GM12878 (cell line): ENCODE measurements at regions not wholly inside any gene's neighbourhood (a gene's known extent, or its start where the extent isn't known, plus 50 kb on each side); places are given as distances from the start of the nearest gene placed in this dataset.

Experiments
- ATAC-seq: fragments of 200-7000 bp; cut with Tn5 transposase; 3 replicates; pipeline ENCODE4 v1.9.1; 2020; ENCODE audit warnings: mild to moderate bottlenecking, moderate library complexity
- BruUV-seq: library from RNA; stranded (reverse); fragments of 400-500 nt; replicated peaks from 2 replicates; lab custom pipeline; 2021; lab: Mats Ljungman, UMichigan
- CTCF ChIA-PET: fragments of 300-600 bp; sonication (Branson Sonifier 250); formaldehyde crosslinking; extraction: SDS; loops from one replicate; lab custom pipeline; 2021; ENCODE audit warnings: inconsistent platforms; lab: Yijun Ruan, JAX
- POLR2A ChIA-PET: fragments of 350-600 bp; formaldehyde crosslinking; extraction: SDS; loops from one replicate; lab custom pipeline; 2021; ENCODE audit warnings: inconsistent platforms; lab: Charles Lee
- RAD21 ChIA-PET: fragments of 300-600 bp; sonication (Branson Sonifier 250); formaldehyde crosslinking; loops from one replicate; lab custom pipeline; 2023; ENCODE audit warnings: antibody characterized with exemption; ENCODE audit not compliant: unreplicated experiment; lab: Charles Lee
- SMC1A ChIA-PET: fragments of 300-600 bp; sonication (Branson Sonifier 250); formaldehyde crosslinking; loops from one replicate; lab custom pipeline; 2023; ENCODE audit not compliant: unreplicated experiment, uncharacterized antibody; lab: Charles Lee
- DNase-seq: peaks from one replicate; pipeline ENCODE4 v3.0.0-alpha.2; 2011; ENCODE audit warnings: low read depth, low spot score
- FAIRE-seq: peaks from 3 replicates; lab custom pipeline; 2011; peaks lifted over from hg19 to GRCh38; lab: Jason Lieb, UNC
- H2AFZ ChIP-seq: 2 replicates; pipeline ENCODE4 v1.6.0; 2011; ENCODE audit warnings: low read depth, low read length, control low read depth; ENCODE audit not compliant: control insufficient read depth
- H3K27ac ChIP-seq: 2 replicates; pipeline ENCODE4 v1.5.1; 2011; ENCODE audit warnings: control low read depth; ENCODE audit not compliant: control insufficient read depth, insufficient read depth
- H3K27me3 ChIP-seq, 2 experiments: replicated peaks in 1 of 2; 2 replicates each; pipeline versions ENCODE4 v1.6.0 to v1.6.1; 2011; ENCODE audit warnings: low read length in 1 of 2; ENCODE audit not compliant: control insufficient read depth in 2 of 2, insufficient read depth in 2 of 2
- H3K36me3 ChIP-seq, 2 experiments: 2 replicates each; pipeline ENCODE4 v1.5.1; 2011; ENCODE audit warnings: low read length in 1 of 2; ENCODE audit not compliant: control insufficient read depth in 2 of 2, insufficient read depth in 2 of 2
- H3K4me1 ChIP-seq: 2 replicates; pipeline ENCODE4 v1.6.1; 2011; ENCODE audit warnings: mild to moderate bottlenecking, low read length, moderate library complexity, mixed read lengths; ENCODE audit not compliant: control insufficient read depth, insufficient read depth
- H3K4me2 ChIP-seq: 2 replicates; pipeline ENCODE4 v1.6.0; 2011; ENCODE audit warnings: control low read depth; ENCODE audit not compliant: control insufficient read depth, insufficient read depth
- H3K4me3 ChIP-seq: fragments of 200-600 bp; sonication (generic); 2 replicates; pipeline ENCODE4 v1.5.1; 2016
- H3K79me2 ChIP-seq: 2 replicates; pipeline ENCODE4 v1.6.0; 2011; ENCODE audit warnings: low read length; ENCODE audit not compliant: control insufficient read depth, insufficient read depth
- H3K9ac ChIP-seq: 2 replicates; pipeline ENCODE4 v1.8.0; 2011; ENCODE audit warnings: low read length, control low read depth, mixed read lengths; ENCODE audit not compliant: control insufficient read depth, insufficient read depth
- H3K9me3 ChIP-seq: replicated peaks from 3 replicates; pipeline ENCODE4 v1.5.1; 2011; ENCODE audit warnings: mild to moderate bottlenecking, low read length; ENCODE audit not compliant: control insufficient read depth, insufficient read depth
- H4K20me1 ChIP-seq: 2 replicates; pipeline ENCODE4 v1.6.0; 2011; ENCODE audit not compliant: control insufficient read depth, insufficient read depth
- ATF7 ChIP-seq: fragments of 450-650 bp; IDR thresholded peaks from 2 replicates; pipeline ENCODE4 v1.6.1; 2016; ENCODE audit warnings: low read depth, mild to moderate bottlenecking
- CBX3 ChIP-seq: fragments of 200-600 bp; sonication (generic); IDR thresholded peaks from 2 replicates; pipeline ENCODE4 v1.6.1; 2016; ENCODE audit warnings: low read depth, borderline replicate concordance
- CHD4 ChIP-seq: fragments of 200-600 bp; sonication (generic); IDR thresholded peaks from 2 replicates; pipeline ENCODE4 v1.6.1; 2016; ENCODE audit warnings: mild to moderate bottlenecking
- EP300 ChIP-seq, 2 experiments: fragments of 150-350 bp in 1 of 2; IDR thresholded peaks; 2 replicates each; pipeline ENCODE4 v1.6.1; 2011 to 2012; ENCODE audit warnings: low read depth in 2 of 2, low read length in 2 of 2, borderline replicate concordance in 1 of 2, improper control_type of control experiment in 1 of 2, inconsistent platforms in 1 of 2; ENCODE audit not compliant: control insufficient read depth in 1 of 2
- GABPA ChIP-seq: IDR thresholded peaks from 2 replicates; pipeline ENCODE4 v1.6.1; 2014; ENCODE audit warnings: antibody characterized with exemption, low read depth, mild to moderate bottlenecking, inconsistent platforms
- MEF2B ChIP-seq: fragments of 450-650 bp; IDR thresholded peaks from 2 replicates; pipeline ENCODE4 v1.6.1; 2018; ENCODE audit warnings: mild to moderate bottlenecking, moderate library complexity; ENCODE audit not compliant: partially characterized antibody, poor library complexity, severe bottlenecking
- NFYA ChIP-seq: IDR thresholded peaks from 2 replicates; pipeline ENCODE4 v1.6.1; 2011; ENCODE audit warnings: low read depth, mild to moderate bottlenecking, low read length, improper control_type of control experiment, borderline replicate concordance
- NR2F1 ChIP-seq: fragments of 450-650 bp; conservative IDR thresholded peaks from 2 replicates; pipeline ENCODE4 v1.6.1; 2017; ENCODE audit warnings: mild to moderate bottlenecking
- POLR2A ChIP-seq: IDR thresholded peaks from 2 replicates; pipeline ENCODE4 v1.6.1; 2011; ENCODE audit warnings: low read depth, mild to moderate bottlenecking, low read length
- POLR2AphosphoS2 ChIP-seq: IDR thresholded peaks from 2 replicates; pipeline ENCODE4 v1.6.1; 2011; ENCODE audit warnings: low read depth, mild to moderate bottlenecking, low read length, improper control_type of control experiment, moderate library complexity
- POU2F2 ChIP-seq: IDR thresholded peaks from 3 replicates; pipeline ENCODE4 v1.6.1; 2011; ENCODE audit warnings: low read depth, mild to moderate bottlenecking, low read length, borderline replicate concordance
- SMARCA5 ChIP-seq: fragments of 450-650 bp; IDR thresholded peaks from 2 replicates; pipeline ENCODE4 v1.6.1; 2017; ENCODE audit warnings: mild to moderate bottlenecking
- SREBF1 ChIP-seq: IDR thresholded peaks from 2 replicates; pipeline ENCODE4 v1.6.1; 2012; ENCODE audit warnings: mild to moderate bottlenecking, low read length
- SRF ChIP-seq, 2 experiments: IDR thresholded peaks; 2 replicates each; pipeline ENCODE4 v1.6.1; 2011; ENCODE audit warnings: low read depth in 2 of 2, low read length in 2 of 2, mild to moderate bottlenecking in 1 of 2, moderate library complexity in 1 of 2
- ZNF207 ChIP-seq: fragments of 450-650 bp; IDR thresholded peaks from 2 replicates; pipeline ENCODE4 v1.6.1; 2014; ENCODE audit warnings: antibody characterized with exemption, mild to moderate bottlenecking, borderline replicate concordance
- ZNF274 ChIP-seq: IDR thresholded peaks from one replicate; pipeline ENCODE4 v1.8.0; 2011; ENCODE audit not compliant: insufficient read length, insufficient read depth
- WGBS: methylation state at CpG from one replicate; pipeline ENCODE4 v1.1.6; 2016; ENCODE audit warnings: low lambda C conversion rate; ENCODE audit not compliant: insufficient replicate concordance, insufficient coverage; ENCODE audit errors: missing lambda C conversion rate; 5-methylcytosine and 5-hydroxymethylcytosine counted together
- in situ Hi-C: fragments of 300-500 bp; cut with MboI; formaldehyde crosslinking; loops from 9 replicates; pipeline ENCODE4 v1.14.3; 2018; ENCODE audit warnings: mixed read lengths
- intact Hi-C: fragments of 100-400 bp; cut with micrococcal nuclease; formaldehyde crosslinking; loops from one replicate; pipeline ENCODE4 v1.14.2; 2022; ENCODE audit not compliant: unreplicated experiment
- TF ChIP-seq, protein P1 (sequence below): fragments of 450-650 bp; IDR thresholded peaks from 2 replicates; pipeline ENCODE4 v1.6.1; 2018; ENCODE audit warnings: mild to moderate bottlenecking, low read depth, moderate library complexity; ENCODE audit not compliant: partially characterized antibody
- TF ChIP-seq, protein P2 (sequence below): fragments of 450-650 bp; IDR thresholded peaks from 2 replicates; pipeline ENCODE4 v1.6.1; 2017; ENCODE audit warnings: mild to moderate bottlenecking
- TF ChIP-seq, protein P3 (sequence below): fragments of 450-650 bp; IDR thresholded peaks from 2 replicates; pipeline ENCODE4 v1.6.1; 2016; ENCODE audit warnings: mild to moderate bottlenecking
- TF ChIP-seq, protein P4 (sequence below): IDR thresholded peaks from 2 replicates; pipeline ENCODE4 v1.6.1; 2012; ENCODE audit warnings: low read depth, low read length, improper control_type of control experiment

DNA sequence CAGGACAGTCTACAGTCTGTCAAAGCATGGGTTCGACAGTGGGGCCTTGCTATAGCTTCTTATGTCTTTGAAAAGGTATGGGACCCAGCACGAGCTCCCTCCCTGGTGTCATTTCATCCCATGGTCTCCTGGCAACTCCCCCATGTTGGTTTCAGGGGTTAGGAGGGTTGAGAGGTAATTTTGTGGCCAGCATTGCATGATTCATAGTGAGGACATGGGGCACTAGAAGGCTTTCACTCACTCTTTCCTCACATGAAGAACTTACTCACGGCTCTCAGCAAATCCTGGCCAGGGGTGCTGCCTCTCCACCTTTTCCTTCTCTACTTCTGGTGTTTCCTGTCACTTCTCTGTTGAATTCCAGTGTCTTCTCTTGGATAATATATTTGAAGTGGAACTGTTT lies 134.7 kb upstream of the TNPO1 start:
- ChIA-PET RAD21 (no interaction called here), SMC1A (no interaction called here), CTCF (no interaction called here), POLR2A (no interaction called here)
- no TSS peak for BruUV-seq
- intact Hi-C loops (no loop called here), in situ Hi-C loops (no loop called here)
- H3K4me2 ChIP-seq = no peak overlapping the region
- no peaks in the 10 kb centered on the region for H3K36me3 ChIP-seq
- H4K20me1 ChIP-seq = no peaks in the 10 kb centered on the region
- H3K79me2 ChIP-seq = no peaks in the 10 kb centered on the region
- no peak for DNase-seq
- H3K27ac ChIP-seq = no peak overlapping the region
- no peak overlapping the region for H3K9ac ChIP-seq
- no peaks in the 10 kb centered on the region for H3K4me1 ChIP-seq
- 0% methylated on average over 3 of the region's 3 CpGs for WGBS
- no peaks in the 10 kb centered on the region for H3K9me3 ChIP-seq
- no peak overlapping the region for H2AFZ ChIP-seq
- H3K4me3 ChIP-seq = no peak overlapping the region
- peaks cover 0 to 2% of the 10 kb centered on the region in 2 experiments; a peak in 3 of 4 replicates for H3K27me3 ChIP-seq
- TF ChIP-seq NFYA (no peak), POLR2AphosphoS2 (no peak), NR2F1 (no peak), ATF7 (no peak), ZNF274 (no peak), SRF (IDR thresholded peaks at IDR 0.05; ENCODE audit: low read depth in 2 of 2, low read length in 2 of 2) (no peak), ZNF207 (no peak), EP300 (IDR thresholded peaks at IDR 0.05; ENCODE audit: borderline replicate concordance in 1 of 2, control insufficient read depth in 1 of 2, low read depth in 2 of 2, low read length in 2 of 2) (no peak), POU2F2 (no peak), POLR2A (no peak), CHD4 (no peak), SMARCA5 (no peak), SREBF1 (no peak), CBX3 (no peak), MEF2B (no peak), GABPA (no peak)
- TF ChIP-seq, protein P1, sequence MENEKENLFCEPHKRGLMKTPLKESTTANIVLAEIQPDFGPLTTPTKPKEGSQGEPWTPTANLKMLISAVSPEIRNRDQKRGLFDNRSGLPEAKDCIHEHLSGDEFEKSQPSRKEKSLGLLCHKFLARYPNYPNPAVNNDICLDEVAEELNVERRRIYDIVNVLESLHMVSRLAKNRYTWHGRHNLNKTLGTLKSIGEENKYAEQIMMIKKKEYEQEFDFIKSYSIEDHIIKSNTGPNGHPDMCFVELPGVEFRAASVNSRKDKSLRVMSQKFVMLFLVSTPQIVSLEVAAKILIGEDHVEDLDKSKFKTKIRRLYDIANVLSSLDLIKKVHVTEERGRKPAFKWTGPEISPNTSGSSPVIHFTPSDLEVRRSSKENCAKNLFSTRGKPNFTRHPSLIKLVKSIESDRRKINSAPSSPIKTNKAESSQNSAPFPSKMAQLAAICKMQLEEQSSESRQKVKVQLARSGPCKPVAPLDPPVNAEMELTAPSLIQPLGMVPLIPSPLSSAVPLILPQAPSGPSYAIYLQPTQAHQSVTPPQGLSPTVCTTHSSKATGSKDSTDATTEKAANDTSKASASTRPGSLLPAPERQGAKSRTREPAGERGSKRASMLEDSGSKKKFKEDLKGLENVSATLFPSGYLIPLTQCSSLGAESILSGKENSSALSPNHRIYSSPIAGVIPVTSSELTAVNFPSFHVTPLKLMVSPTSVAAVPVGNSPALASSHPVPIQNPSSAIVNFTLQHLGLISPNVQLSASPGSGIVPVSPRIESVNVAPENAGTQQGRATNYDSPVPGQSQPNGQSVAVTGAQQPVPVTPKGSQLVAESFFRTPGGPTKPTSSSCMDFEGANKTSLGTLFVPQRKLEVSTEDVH = no peak
- TF ChIP-seq, protein P2, sequence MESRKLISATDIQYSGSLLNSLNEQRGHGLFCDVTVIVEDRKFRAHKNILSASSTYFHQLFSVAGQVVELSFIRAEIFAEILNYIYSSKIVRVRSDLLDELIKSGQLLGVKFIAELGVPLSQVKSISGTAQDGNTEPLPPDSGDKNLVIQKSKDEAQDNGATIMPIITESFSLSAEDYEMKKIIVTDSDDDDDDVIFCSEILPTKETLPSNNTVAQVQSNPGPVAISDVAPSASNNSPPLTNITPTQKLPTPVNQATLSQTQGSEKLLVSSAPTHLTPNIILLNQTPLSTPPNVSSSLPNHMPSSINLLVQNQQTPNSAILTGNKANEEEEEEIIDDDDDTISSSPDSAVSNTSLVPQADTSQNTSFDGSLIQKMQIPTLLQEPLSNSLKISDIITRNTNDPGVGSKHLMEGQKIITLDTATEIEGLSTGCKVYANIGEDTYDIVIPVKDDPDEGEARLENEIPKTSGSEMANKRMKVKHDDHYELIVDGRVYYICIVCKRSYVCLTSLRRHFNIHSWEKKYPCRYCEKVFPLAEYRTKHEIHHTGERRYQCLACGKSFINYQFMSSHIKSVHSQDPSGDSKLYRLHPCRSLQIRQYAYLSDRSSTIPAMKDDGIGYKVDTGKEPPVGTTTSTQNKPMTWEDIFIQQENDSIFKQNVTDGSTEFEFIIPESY = no peak
- TF ChIP-seq, protein P3, sequence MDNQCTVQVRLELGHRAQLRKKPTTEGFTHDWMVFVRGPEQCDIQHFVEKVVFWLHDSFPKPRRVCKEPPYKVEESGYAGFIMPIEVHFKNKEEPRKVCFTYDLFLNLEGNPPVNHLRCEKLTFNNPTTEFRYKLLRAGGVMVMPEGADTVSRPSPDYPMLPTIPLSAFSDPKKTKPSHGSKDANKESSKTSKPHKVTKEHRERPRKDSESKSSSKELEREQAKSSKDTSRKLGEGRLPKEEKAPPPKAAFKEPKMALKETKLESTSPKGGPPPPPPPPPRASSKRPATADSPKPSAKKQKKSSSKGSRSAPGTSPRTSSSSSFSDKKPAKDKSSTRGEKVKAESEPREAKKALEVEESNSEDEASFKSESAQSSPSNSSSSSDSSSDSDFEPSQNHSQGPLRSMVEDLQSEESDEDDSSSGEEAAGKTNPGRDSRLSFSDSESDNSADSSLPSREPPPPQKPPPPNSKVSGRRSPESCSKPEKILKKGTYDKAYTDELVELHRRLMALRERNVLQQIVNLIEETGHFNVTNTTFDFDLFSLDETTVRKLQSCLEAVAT = no peak
- TF ChIP-seq, protein P4, sequence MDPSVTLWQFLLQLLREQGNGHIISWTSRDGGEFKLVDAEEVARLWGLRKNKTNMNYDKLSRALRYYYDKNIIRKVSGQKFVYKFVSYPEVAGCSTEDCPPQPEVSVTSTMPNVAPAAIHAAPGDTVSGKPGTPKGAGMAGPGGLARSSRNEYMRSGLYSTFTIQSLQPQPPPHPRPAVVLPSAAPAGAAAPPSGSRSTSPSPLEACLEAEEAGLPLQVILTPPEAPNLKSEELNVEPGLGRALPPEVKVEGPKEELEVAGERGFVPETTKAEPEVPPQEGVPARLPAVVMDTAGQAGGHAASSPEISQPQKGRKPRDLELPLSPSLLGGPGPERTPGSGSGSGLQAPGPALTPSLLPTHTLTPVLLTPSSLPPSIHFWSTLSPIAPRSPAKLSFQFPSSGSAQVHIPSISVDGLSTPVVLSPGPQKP = no peak
- no peak for FAIRE-seq
- ATAC-seq = no peak
